Duodenal mucosa (tissue), 2 donors: ENCODE measurements at regions not wholly inside any gene's neighbourhood (a gene's known extent, or its start where the extent isn't known, plus 50 kb on each side); places are given as distances from the start of the nearest gene placed in this dataset.
A peak's percentile ranks its signal among the peaks of the same experiment; 100 is the strongest.

ENCODE experiments used
- H3K27ac ChIP-seq: one replicate; pipeline ENCODE4 v1.7.0; 2013; ENCODE audit warnings: low read depth, low read length
- H3K27me3 ChIP-seq, 2 donors: one replicate each; pipeline ENCODE4 v1.7.0; 2013; ENCODE audit warnings: low read length in 2 of 2, control low read depth in 1 of 2; ENCODE audit not compliant: insufficient read depth in 2 of 2, control insufficient read depth in 1 of 2
- H3K36me3 ChIP-seq, 2 donors: one replicate each; pipeline ENCODE4 v1.7.0; 2013; ENCODE audit warnings: low read length in 2 of 2, control low read depth in 1 of 2; ENCODE audit not compliant: insufficient read depth in 2 of 2, control insufficient read depth in 1 of 2
- H3K4me1 ChIP-seq, 2 donors: one replicate each; pipeline ENCODE4 v1.7.0; 2013; ENCODE audit warnings: low read length in 2 of 2, control low read depth in 1 of 2; ENCODE audit not compliant: insufficient read depth in 2 of 2, control insufficient read depth in 1 of 2
- H3K4me3 ChIP-seq, 2 donors: one replicate each; pipeline ENCODE4 v1.7.0; 2013; ENCODE audit warnings: low read length in 2 of 2, low read depth in 1 of 2
- H3K9ac ChIP-seq, 2 donors: one replicate each; pipeline ENCODE4 v1.7.0; 2013; ENCODE audit warnings: low read length in 2 of 2, low read depth in 1 of 2
- H3K9me3 ChIP-seq, 2 donors: one replicate each; pipeline ENCODE4 v1.7.0; 2013; ENCODE audit warnings: low read length in 2 of 2, control low read depth in 1 of 2; ENCODE audit not compliant: control insufficient read depth in 1 of 2

- peaks cover 0 to 3% of the 10 kb centered on the region in 2 donors for H3K27me3 ChIP-seq
- no peak overlapping the region for H3K27ac ChIP-seq
- no peaks in the 10 kb centered on the region for H3K4me1 ChIP-seq
- no peak overlapping the region for H3K4me3 ChIP-seq
- H3K9me3 ChIP-seq = no peaks in the 10 kb centered on the region
- H3K36me3 ChIP-seq = no peaks in the 10 kb centered on the region
- no peak overlapping the region for H3K9ac ChIP-seq
These were observed 164.6 kb downstream of the CARTPT start for GRCh38 chr5:71883742-71884103.

- peaks cover 0 to 3% of the 10 kb centered on the region in 2 donors for H3K27me3 ChIP-seq
- no peak overlapping the region for H3K4me3 ChIP-seq
- H3K27ac ChIP-seq = no peak overlapping the region
- no peak overlapping the region for H3K9ac ChIP-seq
- H3K9me3 ChIP-seq = no peaks in the 10 kb centered on the region
- no peaks in the 10 kb centered on the region for H3K36me3 ChIP-seq
- no peaks in the 10 kb centered on the region for H3K4me1 ChIP-seq
These were observed 165.9 kb downstream of the CARTPT start for GRCh38 chr5:71884926-71885325.

GRCh38 chr5:71886406-71886805 lies 167.3 kb downstream of the CARTPT start:
- no peaks in the 10 kb centered on the region for H3K27me3 ChIP-seq
- H3K9me3 ChIP-seq = no peaks in the 10 kb centered on the region
- H3K36me3 ChIP-seq = no peaks in the 10 kb centered on the region
- H3K4me1 ChIP-seq = no peaks in the 10 kb centered on the region
- no peak overlapping the region for H3K4me3 ChIP-seq
- no peak overlapping the region for H3K27ac ChIP-seq
- H3K9ac ChIP-seq = no peak overlapping the region

DNA sequence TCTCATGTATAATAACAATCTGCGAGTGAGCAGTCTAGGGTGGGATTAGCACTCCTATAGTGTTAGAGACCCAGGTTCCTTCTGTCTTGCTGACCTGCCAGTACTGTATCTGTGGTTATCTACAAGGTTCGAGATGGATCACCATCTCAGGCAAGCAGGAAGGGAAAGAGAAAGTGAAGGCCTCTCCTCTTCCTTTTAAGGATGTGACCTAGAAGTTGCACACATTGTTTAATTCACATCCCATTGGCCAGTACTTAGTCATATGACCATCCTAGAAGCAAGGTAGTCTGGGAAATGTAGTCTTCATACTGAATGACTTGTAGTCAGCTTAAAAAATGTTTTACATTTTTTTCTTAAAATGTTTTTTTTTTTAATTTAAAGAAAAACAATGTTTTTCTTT lies 168.6 kb downstream of the CARTPT start:
- Histone ChIP-seq H3K27me3 (no peaks in the 10 kb centered on the region), H3K4me1 (no peaks in the 10 kb centered on the region), H3K27ac (no peak overlapping the region), H3K4me3 (peak overlapping the region in 1 of 2 donors; percentile 33), H3K9me3 (no peaks in the 10 kb centered on the region), H3K36me3 (no peaks in the 10 kb centered on the region), H3K9ac (no peak overlapping the region)

- no peaks in the 10 kb centered on the region for H3K27me3 ChIP-seq
- H3K9me3 ChIP-seq = no peaks in the 10 kb centered on the region
- peaks cover 0 to 5% of the 10 kb centered on the region in 2 donors for H3K4me1 ChIP-seq
- no peak overlapping the region for H3K9ac ChIP-seq
- no peak overlapping the region for H3K4me3 ChIP-seq
- H3K36me3 ChIP-seq = no peaks in the 10 kb centered on the region
- no peak overlapping the region for H3K27ac ChIP-seq
These were observed 172.3 kb downstream of the CARTPT start for GRCh38 chr5:71891406-71891805.

- H3K4me3 ChIP-seq = no peak overlapping the region
- H3K9ac ChIP-seq = no peak overlapping the region
- no peaks in the 10 kb centered on the region for H3K9me3 ChIP-seq
- H3K27me3 ChIP-seq = no peaks in the 10 kb centered on the region
- peaks cover 0 to 5% of the 10 kb centered on the region in 2 donors for H3K4me1 ChIP-seq
- H3K27ac ChIP-seq = no peak overlapping the region
- H3K36me3 ChIP-seq = no peaks in the 10 kb centered on the region
These were observed 172.8 kb downstream of the CARTPT start for GRCh38 chr5:71891856-71892255.

DNA sequence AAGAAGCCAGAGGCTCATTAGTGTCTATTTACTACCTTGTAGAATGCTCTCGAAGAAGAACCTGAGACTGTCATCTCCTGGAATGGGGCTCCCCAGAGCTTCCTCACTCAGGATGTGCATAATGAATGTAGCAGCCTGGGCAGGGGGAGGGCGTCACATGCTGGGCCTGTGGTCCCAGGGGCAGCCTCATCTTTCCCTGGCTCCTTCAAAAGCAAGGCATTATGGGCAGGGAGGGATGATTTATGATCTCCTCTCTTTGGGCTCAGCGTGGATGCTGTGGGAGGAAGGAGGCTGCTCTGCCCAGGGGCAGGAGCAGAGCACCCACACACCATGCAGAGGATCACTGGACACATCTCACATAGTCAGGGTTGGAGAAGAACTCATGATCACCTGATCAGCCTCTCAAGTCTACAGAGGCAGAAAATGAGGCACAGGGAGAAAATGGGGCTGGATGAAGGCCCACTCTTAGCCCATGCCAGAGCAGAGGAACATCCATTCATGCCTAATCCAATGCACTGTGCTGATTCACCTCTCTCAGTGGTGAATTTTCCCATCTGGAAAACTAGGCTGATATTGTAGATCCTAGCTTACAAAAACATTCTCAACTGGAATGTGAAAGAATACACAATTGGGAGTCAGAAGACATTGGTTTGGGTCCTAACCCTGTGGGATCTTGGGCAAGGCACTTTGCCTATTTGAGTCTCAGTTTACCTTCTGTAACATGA lies 173.7 kb downstream of the CARTPT start:
- Histone ChIP-seq H3K27me3 (no peaks in the 10 kb centered on the region), H3K27ac (no peak overlapping the region), H3K9me3 (no peaks in the 10 kb centered on the region), H3K4me1 (peaks cover 0 to 5% of the 10 kb centered on the region in 2 donors), H3K9ac (no peak overlapping the region), H3K36me3 (no peaks in the 10 kb centered on the region), H3K4me3 (no peak overlapping the region)

DNA sequence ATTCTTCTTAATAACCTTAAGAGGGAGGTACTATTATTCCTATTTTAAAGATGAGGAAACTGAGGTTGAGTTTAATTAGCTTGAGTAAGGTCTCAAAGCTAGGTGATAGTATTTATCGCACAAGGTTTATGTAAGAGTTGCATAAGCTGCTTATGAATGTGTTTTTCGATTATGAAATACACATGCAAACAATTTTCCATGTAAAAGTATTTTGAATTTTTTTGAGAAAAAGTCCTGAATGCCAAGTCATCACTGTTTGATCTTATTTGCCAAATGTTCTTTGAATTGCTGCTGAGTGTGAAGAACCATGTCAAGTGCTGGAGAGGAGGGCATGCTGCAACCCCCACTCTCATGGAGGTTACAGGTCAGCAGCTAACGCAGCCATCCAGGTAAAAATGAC lies 174.4 kb downstream of the CARTPT start:
- Histone ChIP-seq H3K27me3 (no peaks in the 10 kb centered on the region), H3K9me3 (no peaks in the 10 kb centered on the region), H3K9ac (no peak overlapping the region), H3K27ac (no peak overlapping the region), H3K4me3 (no peak overlapping the region), H3K4me1 (peaks cover 0 to 5% of the 10 kb centered on the region in 2 donors), H3K36me3 (no peaks in the 10 kb centered on the region)

DNA sequence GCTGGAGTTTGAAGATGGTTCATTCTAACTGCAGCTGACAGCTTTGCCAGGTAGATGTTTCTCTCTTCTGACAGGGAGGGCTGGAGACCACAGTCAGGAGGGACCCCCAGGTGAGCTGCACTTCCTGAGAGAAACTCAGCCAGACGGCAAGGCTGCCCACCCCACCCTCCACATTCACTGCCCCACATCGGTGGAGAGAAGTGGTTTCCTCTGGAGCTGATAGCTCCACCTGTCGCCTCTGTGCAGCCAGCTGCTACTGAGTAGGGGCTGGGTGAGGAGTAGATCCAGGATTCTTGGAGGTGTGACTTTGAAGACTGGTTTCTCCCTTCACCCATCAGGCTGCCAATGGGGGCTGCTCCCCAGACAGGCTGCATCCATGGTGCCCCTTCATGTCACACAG lies 175.0 kb downstream of the CARTPT start:
- H3K36me3 ChIP-seq = no peaks in the 10 kb centered on the region
- H3K27ac ChIP-seq = no peak overlapping the region
- peaks cover 0 to 5% of the 10 kb centered on the region in 2 donors for H3K4me1 ChIP-seq
- H3K9ac ChIP-seq = no peak overlapping the region
- H3K4me3 ChIP-seq = no peak overlapping the region
- no peaks in the 10 kb centered on the region for H3K9me3 ChIP-seq
- no peaks in the 10 kb centered on the region for H3K27me3 ChIP-seq

DNA sequence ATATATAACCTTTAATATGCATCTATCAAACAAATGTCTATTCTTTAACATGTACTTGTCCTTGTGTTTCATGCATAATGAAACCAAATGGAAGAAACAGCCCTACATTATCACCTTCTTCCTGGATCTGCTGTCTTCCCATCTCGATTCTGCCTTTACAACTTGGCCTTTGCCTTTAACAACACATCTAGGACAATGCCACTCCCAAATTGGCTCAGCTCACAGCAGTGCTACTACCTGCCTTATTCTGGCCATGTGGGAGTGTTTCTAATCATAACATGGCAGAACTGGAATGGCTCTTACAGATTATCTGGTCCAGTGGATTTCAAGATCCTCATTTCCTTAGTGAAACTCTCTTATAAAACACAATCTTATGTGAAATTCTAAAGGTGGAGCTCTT lies 176.5 kb downstream of the CARTPT start:
- Histone ChIP-seq H3K4me3 (no peak overlapping the region), H3K27ac (no peak overlapping the region), H3K27me3 (no peaks in the 10 kb centered on the region), H3K36me3 (no peaks in the 10 kb centered on the region), H3K9me3 (no peaks in the 10 kb centered on the region), H3K9ac (no peak overlapping the region), H3K4me1 (peaks cover 0 to 5% of the 10 kb centered on the region in 2 donors)
